SK-N-MC (cell line): ENCODE measurements at regions not wholly inside any gene's neighbourhood (a gene's known extent, or its start where the extent isn't known, plus 50 kb on each side); places are given as distances from the start of the nearest gene placed in this dataset.

ENCODE experiments used
- DNase-seq: peaks from one replicate; pipeline ENCODE4 v3.0.0-alpha.2; 2011; ENCODE audit warnings: low read depth, low spot score
- H3K27ac ChIP-seq: fragments of 200-600 bp; sonication (generic); 2 replicates; pipeline ENCODE4 v1.5.1; 2016; ENCODE audit warnings: mixed run types
- H3K36me3 ChIP-seq: fragments of 200-600 bp; sonication (generic); 2 replicates; pipeline ENCODE4 v1.6.1; 2017; ENCODE audit warnings: antibody characterized with exemption, low read length, mixed read lengths; ENCODE audit not compliant: insufficient read depth
- H3K4me3 ChIP-seq: fragments of 200-600 bp; sonication (generic); 2 replicates; pipeline ENCODE4 v1.5.1; 2016
- H3K9ac ChIP-seq: fragments of 200-600 bp; sonication (generic); 2 replicates; pipeline ENCODE4 v1.8.0; 2017; ENCODE audit warnings: mixed run types, mixed read lengths; ENCODE audit not compliant: insufficient read length
- H3K9me3 ChIP-seq: fragments of 200-600 bp; sonication (generic); 2 replicates; pipeline ENCODE4 v1.6.1; 2017; ENCODE audit warnings: low read depth, mild to moderate bottlenecking, antibody characterized with exemption, low read length, moderate library complexity, mixed read lengths
- EZH2 ChIP-seq: fragments of 200-600 bp; sonication (generic); IDR thresholded peaks from one replicate; pipeline ENCODE4 v1.6.1; 2017; ENCODE audit warnings: antibody characterized with exemption
- FOXP2 ChIP-seq: optimal IDR thresholded peaks from 2 replicates; pipeline ENCODE3; 2011; ENCODE audit warnings: mild to moderate bottlenecking, moderate library complexity; ENCODE audit not compliant: insufficient read depth; ENCODE audit errors: extremely low read length, control extremely low read depth
- POLR2AphosphoS5 ChIP-seq: IDR thresholded peaks from 2 replicates; pipeline ENCODE4 v1.6.1; 2012; ENCODE audit warnings: mild to moderate bottlenecking, low read depth, low read length, borderline replicate concordance

GRCh38 chr6:98308564-98308963 lies 525.8 kb upstream of the POU3F2 start:
- Histone ChIP-seq H3K36me3 (no peaks in the 10 kb centered on the region), H3K9me3 (no peaks in the 10 kb centered on the region), H3K4me3 (no peak overlapping the region), H3K27ac (no peak overlapping the region), H3K9ac (no peak overlapping the region)
- no peak for DNase-seq
- TF ChIP-seq EZH2 (no peak), FOXP2 (no peak), POLR2AphosphoS5 (no peak)

- H3K9ac ChIP-seq = no peak overlapping the region
- no peak overlapping the region for H3K4me3 ChIP-seq
- H3K36me3 ChIP-seq = no peaks in the 10 kb centered on the region
- DNase-seq = no peak
- H3K9me3 ChIP-seq = no peaks in the 10 kb centered on the region
- H3K27ac ChIP-seq = no peak overlapping the region
- TF ChIP-seq POLR2AphosphoS5 (no peak), FOXP2 (no peak), EZH2 (no peak)
Observed at GRCh38 chr6:98310443-98310842, 523.9 kb upstream of the POU3F2 start.

- TF ChIP-seq FOXP2 (no peak), EZH2 (no peak), POLR2AphosphoS5 (no peak)
- H3K9ac ChIP-seq = no peak overlapping the region
- no peak overlapping the region for H3K4me3 ChIP-seq
- H3K36me3 ChIP-seq = no peaks in the 10 kb centered on the region
- no peak overlapping the region for H3K27ac ChIP-seq
- H3K9me3 ChIP-seq = no peaks in the 10 kb centered on the region
- no peak for DNase-seq
Observed at GRCh38 chr6:98323605-98324004, 510.8 kb upstream of the POU3F2 start.

- Histone ChIP-seq H3K9ac (no peak overlapping the region), H3K36me3 (no peaks in the 10 kb centered on the region), H3K4me3 (no peak overlapping the region), H3K27ac (peak overlapping the region; percentile 33; the same call in 1 of the 2 replicates), H3K9me3 (no peaks in the 10 kb centered on the region)
- TF ChIP-seq EZH2 (no peak), POLR2AphosphoS5 (peak; percentile 66; the same call in 1 of the 2 replicates), FOXP2 (peak; percentile 64)
- peak; percentile 100 for DNase-seq
Observed at GRCh38 chr6:98324446-98324845, 509.9 kb upstream of the POU3F2 start.

GRCh38 chr6:98325366-98325765 lies 509.0 kb upstream of the POU3F2 start:
- Histone ChIP-seq H3K27ac (no peak overlapping the region), H3K9me3 (no peaks in the 10 kb centered on the region), H3K36me3 (no peaks in the 10 kb centered on the region), H3K4me3 (peak overlapping the region; percentile 45), H3K9ac (no peak overlapping the region)
- no peak for DNase-seq
- TF ChIP-seq POLR2AphosphoS5 (no peak), FOXP2 (no peak), EZH2 (no peak)

- Histone ChIP-seq H3K9me3 (no peaks in the 10 kb centered on the region), H3K36me3 (no peaks in the 10 kb centered on the region), H3K4me3 (no peak overlapping the region), H3K9ac (no peak overlapping the region), H3K27ac (no peak overlapping the region)
- TF ChIP-seq EZH2 (no peak), FOXP2 (no peak), POLR2AphosphoS5 (no peak)
- no peak for DNase-seq
Observed at GRCh38 chr6:98333273-98333672, 501.1 kb upstream of the POU3F2 start.

- no peak overlapping the region for H3K4me3 ChIP-seq
- H3K9me3 ChIP-seq = no peaks in the 10 kb centered on the region
- TF ChIP-seq FOXP2 (no peak), POLR2AphosphoS5 (peak; percentile 64; the same call in 1 of the 2 replicates)
- H3K27ac ChIP-seq = no peak overlapping the region
- DNase-seq = no peak
- no peaks in the 10 kb centered on the region for H3K36me3 ChIP-seq
- H3K9ac ChIP-seq = no peak overlapping the region
Observed at GRCh38 chr6:98335594-98335993, 498.8 kb upstream of the POU3F2 start.

- no peak overlapping the region for H3K27ac ChIP-seq
- TF ChIP-seq EZH2 (no peak), FOXP2 (no peak), POLR2AphosphoS5 (no peak)
- H3K9me3 ChIP-seq = no peaks in the 10 kb centered on the region
- H3K4me3 ChIP-seq = no peak overlapping the region
- no peak for DNase-seq
- no peak overlapping the region for H3K9ac ChIP-seq
- H3K36me3 ChIP-seq = no peaks in the 10 kb centered on the region
Observed at GRCh38 chr6:98339506-98339905, 494.9 kb upstream of the POU3F2 start.

- Histone ChIP-seq H3K9ac (no peak overlapping the region), H3K36me3 (no peaks in the 10 kb centered on the region), H3K4me3 (no peak overlapping the region), H3K27ac (no peak overlapping the region), H3K9me3 (no peaks in the 10 kb centered on the region)
- TF ChIP-seq POLR2AphosphoS5 (no peak), FOXP2 (no peak), EZH2 (no peak)
- no peak for DNase-seq
Observed at GRCh38 chr6:98343004-98343403, 491.4 kb upstream of the POU3F2 start.
